ENCODE measurements at regions not wholly inside any gene's neighbourhood (a gene's known extent, or its start where the extent isn't known, plus 50 kb on each side); places are given as distances from the start of the nearest gene placed in this dataset.

DNA sequence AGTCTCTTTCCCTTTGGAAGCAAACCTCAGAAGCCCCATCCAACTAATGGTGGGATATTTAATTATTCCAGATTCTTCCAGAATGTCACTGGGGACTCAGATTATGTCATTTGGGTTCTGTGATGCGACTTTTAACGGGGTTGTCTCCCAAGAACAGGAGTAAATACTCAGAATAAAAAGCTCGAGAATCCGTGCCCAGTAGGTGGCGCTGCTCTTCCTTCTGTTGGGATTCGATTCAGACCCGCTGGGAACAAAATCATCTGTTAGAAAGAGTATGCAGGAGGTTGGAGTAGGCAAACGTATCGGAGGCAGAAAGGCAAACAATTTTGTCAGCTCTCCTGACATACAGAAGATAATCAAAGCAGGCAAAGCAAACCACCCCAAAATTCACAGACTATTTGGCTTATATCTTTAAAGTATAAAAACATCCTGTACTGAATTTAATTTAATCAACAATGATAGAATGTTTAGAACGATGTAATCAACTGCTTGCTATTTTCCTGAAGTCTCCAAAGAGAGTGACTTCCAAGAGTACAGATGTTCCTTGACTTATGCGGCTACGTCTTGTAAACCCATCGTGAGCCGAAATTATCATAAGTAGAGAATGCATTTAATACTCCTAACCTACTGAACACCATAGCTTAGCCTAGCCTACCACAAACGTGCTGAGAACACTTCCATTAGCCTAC is 169.8 kb upstream of the RAI14 start (continued):
- TF ChIP-seq, protein P1, sequence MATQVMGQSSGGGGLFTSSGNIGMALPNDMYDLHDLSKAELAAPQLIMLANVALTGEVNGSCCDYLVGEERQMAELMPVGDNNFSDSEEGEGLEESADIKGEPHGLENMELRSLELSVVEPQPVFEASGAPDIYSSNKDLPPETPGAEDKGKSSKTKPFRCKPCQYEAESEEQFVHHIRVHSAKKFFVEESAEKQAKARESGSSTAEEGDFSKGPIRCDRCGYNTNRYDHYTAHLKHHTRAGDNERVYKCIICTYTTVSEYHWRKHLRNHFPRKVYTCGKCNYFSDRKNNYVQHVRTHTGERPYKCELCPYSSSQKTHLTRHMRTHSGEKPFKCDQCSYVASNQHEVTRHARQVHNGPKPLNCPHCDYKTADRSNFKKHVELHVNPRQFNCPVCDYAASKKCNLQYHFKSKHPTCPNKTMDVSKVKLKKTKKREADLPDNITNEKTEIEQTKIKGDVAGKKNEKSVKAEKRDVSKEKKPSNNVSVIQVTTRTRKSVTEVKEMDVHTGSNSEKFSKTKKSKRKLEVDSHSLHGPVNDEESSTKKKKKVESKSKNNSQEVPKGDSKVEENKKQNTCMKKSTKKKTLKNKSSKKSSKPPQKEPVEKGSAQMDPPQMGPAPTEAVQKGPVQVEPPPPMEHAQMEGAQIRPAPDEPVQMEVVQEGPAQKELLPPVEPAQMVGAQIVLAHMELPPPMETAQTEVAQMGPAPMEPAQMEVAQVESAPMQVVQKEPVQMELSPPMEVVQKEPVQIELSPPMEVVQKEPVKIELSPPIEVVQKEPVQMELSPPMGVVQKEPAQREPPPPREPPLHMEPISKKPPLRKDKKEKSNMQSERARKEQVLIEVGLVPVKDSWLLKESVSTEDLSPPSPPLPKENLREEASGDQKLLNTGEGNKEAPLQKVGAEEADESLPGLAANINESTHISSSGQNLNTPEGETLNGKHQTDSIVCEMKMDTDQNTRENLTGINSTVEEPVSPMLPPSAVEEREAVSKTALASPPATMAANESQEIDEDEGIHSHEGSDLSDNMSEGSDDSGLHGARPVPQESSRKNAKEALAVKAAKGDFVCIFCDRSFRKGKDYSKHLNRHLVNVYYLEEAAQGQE (IDR thresholded peaks at IDR 0.05; ENCODE audit: borderline replicate concordance) = peak; percentile 79
- TF ChIP-seq, protein P1 (CRISPR knock-in tag; IDR thresholded peaks at IDR 0.05; ENCODE audit: low read depth) = no peak
- TF ChIP-seq RCOR1 (IDR thresholded peaks at IDR 0.05; ENCODE audit: borderline replicate concordance in 1 of 2, low read depth in 2 of 2, low read length in 2 of 2) (peak in 1 of 2 experiments; percentile 31; a peak in 1 of 4 replicates), CC2D1A (IDR thresholded peaks at IDR 0.05) (0 out of 2 replicates have a peak, but pooled peaks have one; percentile 18), TBP (optimal IDR thresholded peaks at IDR 0.05; ENCODE audit: low read depth, low read length) (peak; percentile 11), KDM4B (IDR thresholded peaks at IDR 0.05; ENCODE audit: borderline replicate concordance in 2 of 2, low read depth in 1 of 2) (no peak), FOS (IDR thresholded peaks at IDR 0.05; ENCODE audit: extremely low read depth, insufficient read length) (no peak)

All from K562 (cell line).